ENCODE measurements at regions not wholly inside any gene's neighbourhood (a gene's known extent, or its start where the extent isn't known, plus 50 kb on each side); places are given as distances from the start of the nearest gene placed in this dataset.

DNA sequence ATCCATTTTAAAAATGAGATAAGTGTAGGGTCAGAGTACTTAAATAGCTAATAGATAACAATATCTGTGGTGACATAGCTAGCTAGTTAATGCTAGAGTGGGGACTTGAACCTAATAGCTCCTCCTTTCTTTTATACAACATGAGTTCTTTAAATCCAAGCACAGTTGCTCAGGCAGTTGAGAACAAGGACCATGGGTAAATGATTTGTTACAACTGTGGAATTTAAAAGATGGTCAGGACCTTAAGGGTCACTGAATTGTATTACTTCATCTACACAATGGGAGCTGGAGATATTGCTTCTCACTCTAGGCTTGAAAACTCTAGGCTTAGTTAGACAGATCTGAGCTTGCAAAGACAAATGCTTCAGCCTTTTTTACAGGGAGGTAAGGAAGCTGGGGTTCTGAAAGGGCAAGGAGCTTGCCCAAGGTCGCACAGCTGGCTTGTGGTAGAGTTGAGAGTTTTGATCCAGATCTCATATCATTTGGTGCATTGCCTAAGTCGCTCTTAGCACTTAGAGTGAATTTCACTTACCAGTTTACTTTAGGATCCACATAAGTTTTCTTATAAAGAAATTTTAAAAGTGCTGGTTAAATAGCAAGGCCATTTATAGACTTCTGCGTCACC lies 90.2 kb downstream of the EDEM1 start:
- TF ChIP-seq, protein P1, sequence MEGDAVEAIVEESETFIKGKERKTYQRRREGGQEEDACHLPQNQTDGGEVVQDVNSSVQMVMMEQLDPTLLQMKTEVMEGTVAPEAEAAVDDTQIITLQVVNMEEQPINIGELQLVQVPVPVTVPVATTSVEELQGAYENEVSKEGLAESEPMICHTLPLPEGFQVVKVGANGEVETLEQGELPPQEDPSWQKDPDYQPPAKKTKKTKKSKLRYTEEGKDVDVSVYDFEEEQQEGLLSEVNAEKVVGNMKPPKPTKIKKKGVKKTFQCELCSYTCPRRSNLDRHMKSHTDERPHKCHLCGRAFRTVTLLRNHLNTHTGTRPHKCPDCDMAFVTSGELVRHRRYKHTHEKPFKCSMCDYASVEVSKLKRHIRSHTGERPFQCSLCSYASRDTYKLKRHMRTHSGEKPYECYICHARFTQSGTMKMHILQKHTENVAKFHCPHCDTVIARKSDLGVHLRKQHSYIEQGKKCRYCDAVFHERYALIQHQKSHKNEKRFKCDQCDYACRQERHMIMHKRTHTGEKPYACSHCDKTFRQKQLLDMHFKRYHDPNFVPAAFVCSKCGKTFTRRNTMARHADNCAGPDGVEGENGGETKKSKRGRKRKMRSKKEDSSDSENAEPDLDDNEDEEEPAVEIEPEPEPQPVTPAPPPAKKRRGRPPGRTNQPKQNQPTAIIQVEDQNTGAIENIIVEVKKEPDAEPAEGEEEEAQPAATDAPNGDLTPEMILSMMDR (IDR thresholded peaks at IDR 0.05) = no peak
- intact Hi-C loops (cut with micrococcal nuclease) = no loop called here
- Histone ChIP-seq H3K36me3 (replicated peaks in 1 of 2; ENCODE audit: control insufficient read depth in 1 of 2, insufficient read depth in 2 of 2, low read length in 2 of 2) (no peaks in the 10 kb centered on the region), H3K4me1 (ENCODE audit: control insufficient read depth in 1 of 2, insufficient read depth in 2 of 2, low read length in 2 of 2) (no peaks in the 10 kb centered on the region), H3K4me2 (replicated peaks; ENCODE audit: extremely low read depth, low read length, poor library complexity, severe bottlenecking) (no peak overlapping the region), H3K9me3 (replicated peaks in 1 of 2; ENCODE audit: control insufficient read depth in 1 of 2, insufficient read depth in 1 of 2, low read length in 2 of 2) (peaks cover 0 to 11% of the 10 kb centered on the region in 2 donors), H3K79me2 (ENCODE audit: insufficient read depth, low read length) (no peaks in the 10 kb centered on the region), H2AFZ (ENCODE audit: insufficient read depth, low read depth, low read length, poor library complexity, severe bottlenecking) (no peak overlapping the region), H3K9ac (ENCODE audit: insufficient read depth, low read length, poor library complexity, severe bottlenecking) (no peak overlapping the region), H4K20me1 (ENCODE audit: insufficient read depth, low read length) (no peaks in the 10 kb centered on the region), H3K27ac (ENCODE audit: low read depth in 1 of 2, low read length in 2 of 2) (no peak overlapping the region), H3K27me3 (ENCODE audit: control insufficient read depth in 2 of 2, insufficient read depth in 2 of 2, low read length in 2 of 2) (no peaks in the 10 kb centered on the region), H3K4me3 (replicated peaks in 1 of 3; ENCODE audit: low read depth in 2 of 3, low read length in 3 of 3) (no peak overlapping the region)
- 100% methylated on average over 1 of the region's 3 CpGs for WGBS (ENCODE audit: insufficient coverage)
- Mint-ChIP-seq H3K4me3 (no peak overlapping the region), H3K27me3 (ENCODE audit: low read depth in 3 of 3) (no peaks in the 10 kb centered on the region), H3K9me3 (peaks cover 13 to 27% (median 14%) of the 10 kb centered on the region in 7 donors), H3K4me1 (no peaks in the 10 kb centered on the region), H3K36me3 (no peaks in the 10 kb centered on the region), H3K27ac (no peak overlapping the region)
- no peak for DNase-seq

DNA sequence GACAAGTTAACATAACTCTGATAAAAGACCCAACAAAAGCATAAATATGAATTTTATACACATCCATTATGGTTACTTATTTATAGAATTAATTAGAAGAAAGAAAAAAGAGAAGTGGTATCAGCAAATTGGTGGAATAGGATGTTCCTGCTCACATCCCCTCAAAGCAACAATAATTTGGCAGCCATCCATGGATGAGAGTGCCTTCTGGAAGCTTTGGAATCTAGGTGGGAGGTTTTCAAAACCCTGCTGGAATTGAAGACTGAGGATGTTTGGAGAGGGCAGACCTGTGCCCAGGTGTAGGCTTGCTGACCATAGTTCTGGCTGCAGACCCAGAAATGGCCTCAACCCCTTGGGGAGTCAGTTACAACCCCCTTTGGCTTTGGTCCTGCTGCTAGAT lies 91.2 kb downstream of the EDEM1 start:
- Histone ChIP-seq H3K27ac (ENCODE audit: low read depth in 1 of 2, low read length in 2 of 2) (no peak overlapping the region), H3K27me3 (ENCODE audit: control insufficient read depth in 2 of 2, insufficient read depth in 2 of 2, low read length in 2 of 2) (no peaks in the 10 kb centered on the region), H2AFZ (ENCODE audit: insufficient read depth, low read depth, low read length, poor library complexity, severe bottlenecking) (no peak overlapping the region), H3K9ac (ENCODE audit: insufficient read depth, low read length, poor library complexity, severe bottlenecking) (no peak overlapping the region), H3K4me3 (replicated peaks in 1 of 3; ENCODE audit: low read depth in 2 of 3, low read length in 3 of 3) (no peak overlapping the region), H3K36me3 (replicated peaks in 1 of 2; ENCODE audit: control insufficient read depth in 1 of 2, insufficient read depth in 2 of 2, low read length in 2 of 2) (no peaks in the 10 kb centered on the region), H3K9me3 (replicated peaks in 1 of 2; ENCODE audit: control insufficient read depth in 1 of 2, insufficient read depth in 1 of 2, low read length in 2 of 2) (peaks cover 0 to 11% of the 10 kb centered on the region in 2 donors), H3K4me1 (ENCODE audit: control insufficient read depth in 1 of 2, insufficient read depth in 2 of 2, low read length in 2 of 2) (no peaks in the 10 kb centered on the region), H3K79me2 (ENCODE audit: insufficient read depth, low read length) (no peaks in the 10 kb centered on the region), H4K20me1 (ENCODE audit: insufficient read depth, low read length) (no peaks in the 10 kb centered on the region), H3K4me2 (replicated peaks; ENCODE audit: extremely low read depth, low read length, poor library complexity, severe bottlenecking) (no peak overlapping the region)
- no peaks in the 10 kb centered on the region for H3K27me3 Mint-ChIP-seq (ENCODE audit: low read depth in 3 of 3)
- TF ChIP-seq, protein P1 (IDR thresholded peaks at IDR 0.05) = no peak
- intact Hi-C loops (cut with micrococcal nuclease) = no loop called here
- DNase-seq = no peak
- no peaks in the 10 kb centered on the region for H3K4me1 Mint-ChIP-seq
- H3K9me3 Mint-ChIP-seq = peaks cover 13 to 27% (median 16%) of the 10 kb centered on the region in 7 donors
- no peaks in the 10 kb centered on the region for H3K36me3 Mint-ChIP-seq
- H3K4me3 Mint-ChIP-seq = no peak overlapping the region
- no peak overlapping the region for H3K27ac Mint-ChIP-seq
